Posterior cingulate gyrus (tissue), 11 donors: ENCODE measurements at regions not wholly inside any gene's neighbourhood (a gene's known extent, or its start where the extent isn't known, plus 50 kb on each side); places are given as distances from the start of the nearest gene placed in this dataset.

Experiments
- DNase-seq, 10 donors: peaks; one replicate each; pipeline versions ENCODE4 v3.0.0 to v3.0.0-alpha.2; 2020 to 2021; ENCODE audit warnings: mixed read lengths in 3 of 10
- intact Hi-C: fragments of 100-400 bp; cut with DNase I; formaldehyde crosslinking; loops from one replicate; pipeline ENCODE4 v1.15.1; 2023

GRCh38 chr2:150735894-150736498, 248.5 kb upstream of the RND3 start:
- no peak for DNase-seq
- intact Hi-C loops: no loop called here

- intact Hi-C loops: no loop called here
These were observed 245.7 kb upstream of the RND3 start for GRCh38 chr2:150733051-150733618.

GRCh38 chr2:150732491-150732890, 245.0 kb upstream of the RND3 start:
- intact Hi-C loops: no loop called here
- DNase-seq: no peak

More at GRCh38 chr2:150733051-150733618, 245.7 kb upstream of the RND3 start:
- no peak for DNase-seq

GRCh38 chr2:150732064-150732463, 244.6 kb upstream of the RND3 start:
- DNase-seq: no peak
- intact Hi-C loops: no loop called here

- no peak for DNase-seq
- intact Hi-C loops: no loop called here
These were observed 242.1 kb upstream of the RND3 start for GRCh38 chr2:150729495-150729955.

GRCh38 chr2:150718280-150718679, 230.8 kb upstream of the RND3 start:
- intact Hi-C loops: no loop called here
- no peak for DNase-seq

- intact Hi-C loops: no loop called here
- DNase-seq: no peak
These were observed 228.7 kb upstream of the RND3 start for GRCh38 chr2:150716186-150716585.

GRCh38 chr2:150715501-150715900, 228.0 kb upstream of the RND3 start:
- no peak for DNase-seq
- intact Hi-C loops: no loop called here

- no peak for DNase-seq
- intact Hi-C loops: no loop called here
These were observed 223.4 kb upstream of the RND3 start for GRCh38 chr2:150710916-150711315.

GRCh38 chr2:150710041-150710440, 222.6 kb upstream of the RND3 start:
- intact Hi-C loops: no loop called here
- DNase-seq: no peak

GRCh38 chr2:150706561-150706960, 219.1 kb upstream of the RND3 start:
- intact Hi-C loops: no loop called here
- DNase-seq: no peak

- intact Hi-C loops: no loop called here
- no peak for DNase-seq
These were observed 218.3 kb upstream of the RND3 start for GRCh38 chr2:150705767-150706166.

- intact Hi-C loops: no loop called here
- no peak for DNase-seq
These were observed 217.9 kb upstream of the RND3 start for GRCh38 chr2:150705357-150705756.

- intact Hi-C loops: no loop called here
- no peak for DNase-seq
These were observed 215.3 kb upstream of the RND3 start for GRCh38 chr2:150702791-150703190.

GRCh38 chr2:150700666-150701580, 213.5 kb upstream of the RND3 start:
- intact Hi-C loops: no loop called here
- no peak for DNase-seq

- no peak for DNase-seq
- intact Hi-C loops: no loop called here
These were observed 211.8 kb upstream of the RND3 start for GRCh38 chr2:150699218-150699617.

GRCh38 chr2:150698016-150698661, 210.7 kb upstream of the RND3 start:
- DNase-seq: no peak
- intact Hi-C loops: no loop called here

GRCh38 chr2:150697596-150697995, 210.1 kb upstream of the RND3 start:
- no peak for DNase-seq
- intact Hi-C loops: no loop called here

GRCh38 chr2:150695451-150696135, 208.1 kb upstream of the RND3 start:
- no peak for DNase-seq
- intact Hi-C loops: no loop called here

GRCh38 chr2:150693556-150693955, 206.1 kb upstream of the RND3 start:
- DNase-seq: peak in 1 of 10 donors; percentile 34
- intact Hi-C loops: no loop called here
